ENCODE measurements at regions not wholly inside any gene's neighbourhood (a gene's known extent, or its start where the extent isn't known, plus 50 kb on each side); places are given as distances from the start of the nearest gene placed in this dataset.
"Not testable (repeated sequence)": the region's sequence is repeated elsewhere in the genome, so short reads cannot be mapped to it uniquely, and the experiment has no call there.

DNA sequence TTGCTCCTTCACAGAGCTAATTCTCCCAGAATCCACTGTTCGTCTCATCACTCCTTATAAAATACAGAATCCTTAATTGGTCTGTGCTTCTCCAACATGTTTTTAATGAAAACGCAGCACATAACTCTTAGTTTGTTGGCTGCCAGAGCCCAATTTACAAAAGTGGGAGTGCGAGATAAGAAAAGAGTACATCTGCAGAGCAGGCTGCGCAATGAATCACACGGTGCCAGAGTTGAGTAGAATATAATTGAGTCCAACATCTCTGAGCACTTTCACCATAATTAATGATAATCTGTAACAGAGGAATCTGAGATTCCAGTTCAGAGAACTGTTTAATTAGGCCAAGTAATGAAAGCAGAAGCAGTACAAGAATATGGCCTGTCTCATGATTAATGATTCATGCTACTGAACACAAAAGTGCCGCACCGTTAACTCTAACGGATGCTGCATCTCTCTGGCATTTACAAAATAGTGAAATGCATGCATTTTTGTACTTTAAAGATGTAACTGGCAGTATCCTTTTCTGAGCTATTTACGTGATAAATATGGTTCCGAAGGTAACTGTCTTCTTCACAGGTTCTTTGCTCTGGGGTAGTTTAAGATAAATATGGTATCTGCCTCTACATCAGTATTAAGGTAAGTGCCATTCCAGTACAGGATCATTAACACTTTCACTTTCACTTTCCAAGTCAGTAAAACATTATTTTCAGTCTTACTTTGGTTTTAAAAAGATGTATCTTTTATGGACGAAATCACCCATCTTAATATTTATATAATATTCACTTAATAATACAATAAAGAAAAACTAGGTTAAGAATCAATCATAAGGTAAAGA, 785.6 kb downstream of the NR4A2 start:
- no peak for DNase-seq (ENCODE audit: low read depth)
- TF ChIP-seq, protein P1, sequence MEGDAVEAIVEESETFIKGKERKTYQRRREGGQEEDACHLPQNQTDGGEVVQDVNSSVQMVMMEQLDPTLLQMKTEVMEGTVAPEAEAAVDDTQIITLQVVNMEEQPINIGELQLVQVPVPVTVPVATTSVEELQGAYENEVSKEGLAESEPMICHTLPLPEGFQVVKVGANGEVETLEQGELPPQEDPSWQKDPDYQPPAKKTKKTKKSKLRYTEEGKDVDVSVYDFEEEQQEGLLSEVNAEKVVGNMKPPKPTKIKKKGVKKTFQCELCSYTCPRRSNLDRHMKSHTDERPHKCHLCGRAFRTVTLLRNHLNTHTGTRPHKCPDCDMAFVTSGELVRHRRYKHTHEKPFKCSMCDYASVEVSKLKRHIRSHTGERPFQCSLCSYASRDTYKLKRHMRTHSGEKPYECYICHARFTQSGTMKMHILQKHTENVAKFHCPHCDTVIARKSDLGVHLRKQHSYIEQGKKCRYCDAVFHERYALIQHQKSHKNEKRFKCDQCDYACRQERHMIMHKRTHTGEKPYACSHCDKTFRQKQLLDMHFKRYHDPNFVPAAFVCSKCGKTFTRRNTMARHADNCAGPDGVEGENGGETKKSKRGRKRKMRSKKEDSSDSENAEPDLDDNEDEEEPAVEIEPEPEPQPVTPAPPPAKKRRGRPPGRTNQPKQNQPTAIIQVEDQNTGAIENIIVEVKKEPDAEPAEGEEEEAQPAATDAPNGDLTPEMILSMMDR (IDR thresholded peaks at IDR 0.05; ENCODE audit: low read depth, low read length): no peak
- no peak for TF ChIP-seq POLR2A (IDR thresholded peaks at IDR 0.05; ENCODE audit: extremely low read depth, insufficient read length)
- TF ChIP-seq, protein P2, sequence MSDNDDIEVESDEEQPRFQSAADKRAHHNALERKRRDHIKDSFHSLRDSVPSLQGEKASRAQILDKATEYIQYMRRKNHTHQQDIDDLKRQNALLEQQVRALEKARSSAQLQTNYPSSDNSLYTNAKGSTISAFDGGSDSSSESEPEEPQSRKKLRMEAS (IDR thresholded peaks at IDR 0.05; ENCODE audit: low read depth, low read length): no peak
- TF ChIP-seq MYC (IDR thresholded peaks at IDR 0.05; ENCODE audit: low read depth, low read length): no peak
- H3K4me3 ChIP-seq (ENCODE audit: low read depth, low read length): no peak overlapping the region

DNA sequence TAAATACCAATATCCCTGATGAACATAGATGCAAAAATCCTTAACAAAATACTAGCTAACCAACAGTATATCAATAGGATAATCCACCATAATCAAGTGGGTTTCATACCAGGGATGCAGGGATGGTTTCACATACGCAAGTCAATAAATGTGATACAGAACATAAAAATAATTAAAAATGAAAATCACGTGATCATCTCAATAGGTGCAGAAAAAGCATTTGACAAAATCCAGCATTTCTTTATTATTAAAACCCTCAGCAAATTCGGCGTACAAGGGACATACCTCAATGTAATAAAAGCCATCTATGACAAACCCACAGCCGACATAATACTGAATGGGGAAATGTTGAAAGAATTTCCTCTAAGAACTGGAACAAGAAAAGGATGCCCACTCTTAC, 793.5 kb downstream of the NR4A2 start:
- not testable (repeated sequence) for H3K4me3 ChIP-seq (ENCODE audit: low read depth, low read length); DNase-seq (ENCODE audit: low read depth)

DNA sequence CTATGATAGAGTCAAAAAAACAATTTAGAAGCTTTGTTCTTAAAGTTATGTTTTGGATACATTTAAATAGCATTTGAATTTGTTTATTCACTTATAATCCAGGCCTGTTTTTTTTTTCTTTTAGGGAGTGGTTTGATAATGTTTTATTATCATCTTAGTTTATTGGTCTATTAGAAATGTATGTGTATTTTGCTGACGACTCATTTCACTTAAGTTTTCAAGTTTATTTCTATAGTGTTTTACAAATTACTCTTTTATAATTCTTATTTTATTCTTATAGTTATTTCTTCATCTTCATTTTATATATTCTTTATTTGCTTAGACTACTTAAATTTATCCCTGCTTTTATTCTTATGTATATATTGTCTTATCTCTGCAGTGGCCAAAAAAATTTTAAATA, 804.5 kb downstream of the NR4A2 start:
- DNase-seq (ENCODE audit: low read depth): no peak
- no peak overlapping the region for H3K4me3 ChIP-seq (ENCODE audit: low read depth, low read length)
- TF ChIP-seq, protein P2 (IDR thresholded peaks at IDR 0.05; ENCODE audit: low read depth, low read length): no peak
- TF ChIP-seq, protein P1 (IDR thresholded peaks at IDR 0.05; ENCODE audit: low read depth, low read length): no peak
- TF ChIP-seq MYC (IDR thresholded peaks at IDR 0.05; ENCODE audit: low read depth, low read length) (no peak), POLR2A (IDR thresholded peaks at IDR 0.05; ENCODE audit: extremely low read depth, insufficient read length) (no peak)

DNA sequence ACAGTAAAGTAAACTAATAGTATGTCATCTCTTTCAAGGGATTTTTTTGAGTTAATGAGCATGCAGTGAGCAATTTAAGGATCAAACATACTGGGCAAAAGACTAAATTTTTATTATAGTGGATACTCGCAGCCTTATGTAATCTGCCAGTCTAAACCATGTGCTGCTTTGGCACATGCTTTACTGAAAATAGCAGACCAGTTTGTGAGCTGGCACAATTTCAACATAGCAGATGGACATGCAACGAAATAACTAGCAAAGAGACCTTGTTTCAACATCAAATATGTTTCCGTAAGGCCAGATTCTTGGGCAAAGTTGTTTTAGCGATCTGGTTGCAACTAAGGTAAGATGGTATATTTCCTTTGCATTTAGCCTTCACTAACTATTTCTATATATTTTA, 807.3 kb downstream of the NR4A2 start:
- H3K4me3 ChIP-seq (ENCODE audit: low read depth, low read length): no peak overlapping the region
- TF ChIP-seq POLR2A (IDR thresholded peaks at IDR 0.05; ENCODE audit: extremely low read depth, insufficient read length) (no peak), MYC (IDR thresholded peaks at IDR 0.05; ENCODE audit: low read depth, low read length) (no peak)
- TF ChIP-seq, protein P2 (IDR thresholded peaks at IDR 0.05; ENCODE audit: low read depth, low read length): no peak
- TF ChIP-seq, protein P1 (IDR thresholded peaks at IDR 0.05; ENCODE audit: low read depth, low read length): no peak
- DNase-seq (ENCODE audit: low read depth): no peak

DNA sequence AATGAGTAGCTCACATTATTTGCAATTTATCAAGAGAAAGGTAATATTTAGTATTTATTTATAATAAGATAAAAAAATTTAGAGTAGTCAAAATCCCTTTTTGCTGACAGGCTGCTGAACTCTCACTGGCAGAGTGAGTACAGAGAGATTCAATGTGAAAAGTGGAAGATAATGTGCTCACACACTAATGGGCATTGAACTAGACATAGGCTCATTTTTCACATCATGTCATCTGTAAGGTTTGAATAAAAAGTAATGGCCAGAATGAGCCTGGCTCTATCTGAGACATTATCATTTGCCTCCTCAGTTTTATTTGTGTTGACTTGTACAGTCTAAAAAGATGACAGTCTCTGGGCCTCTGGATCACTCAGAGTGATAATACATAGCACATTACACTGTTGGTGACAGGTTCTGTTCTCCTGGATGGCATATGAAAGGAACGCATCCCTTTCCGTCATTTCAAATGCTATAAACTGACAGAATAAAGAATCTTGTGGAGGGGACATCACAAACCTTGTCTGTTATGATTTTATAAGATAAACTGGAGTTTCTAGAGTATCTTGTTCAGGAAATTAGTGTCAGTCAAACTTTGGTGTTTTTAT, 812.9 kb downstream of the NR4A2 start:
- H3K4me3 ChIP-seq (ENCODE audit: low read depth, low read length): no peak overlapping the region
- DNase-seq (ENCODE audit: low read depth): no peak
- TF ChIP-seq POLR2A (IDR thresholded peaks at IDR 0.05; ENCODE audit: extremely low read depth, insufficient read length): no peak
- TF ChIP-seq, protein P1 (IDR thresholded peaks at IDR 0.05; ENCODE audit: low read depth, low read length): no peak
- TF ChIP-seq, protein P2 (IDR thresholded peaks at IDR 0.05; ENCODE audit: low read depth, low read length): no peak
- no peak for TF ChIP-seq MYC (IDR thresholded peaks at IDR 0.05; ENCODE audit: low read depth, low read length)

DNA sequence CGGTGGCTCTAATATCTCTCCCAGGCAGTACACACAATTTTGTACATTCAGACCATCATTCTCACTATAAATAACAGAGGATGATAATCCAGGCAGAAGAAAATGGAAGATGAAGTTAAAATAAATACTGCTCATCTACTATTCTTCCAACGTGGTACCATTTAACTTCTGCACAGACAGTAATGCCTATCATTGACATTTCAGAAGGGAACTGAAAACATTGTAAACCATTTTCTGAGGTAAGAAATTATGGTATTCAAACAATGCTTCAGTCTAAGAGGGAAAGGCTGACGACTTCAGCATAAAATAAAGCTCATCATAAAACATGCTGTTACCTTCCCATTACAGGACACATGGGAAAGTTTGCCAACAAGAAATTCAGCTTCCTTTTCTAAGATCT, 814.4 kb downstream of the NR4A2 start:
- DNase-seq (ENCODE audit: low read depth): no peak
- no peak overlapping the region for H3K4me3 ChIP-seq (ENCODE audit: low read depth, low read length)
- TF ChIP-seq MYC (IDR thresholded peaks at IDR 0.05; ENCODE audit: low read depth, low read length): no peak
- TF ChIP-seq POLR2A (IDR thresholded peaks at IDR 0.05; ENCODE audit: extremely low read depth, insufficient read length): no peak
- TF ChIP-seq, protein P2 (IDR thresholded peaks at IDR 0.05; ENCODE audit: low read depth, low read length): no peak

All from NB4 (cell line).